GM18508 (cell line): ENCODE measurements at regions not wholly inside any gene's neighbourhood (a gene's known extent, or its start where the extent isn't known, plus 50 kb on each side); places are given as distances from the start of the nearest gene placed in this dataset.

ENCODE experiments used
- ATAC-seq: cut with Tn5 transposase; IDR thresholded peaks from one replicate; pipeline ENCODE4 v1.9.1; 2021; ENCODE audit warnings: moderate number of reproducible peaks; ENCODE audit not compliant: insufficient read depth, unreplicated experiment

- no peak for ATAC-seq
Observed at GRCh38 chrX:25241461-25241860, 225.7 kb upstream of the ARX start.

GRCh38 chrX:25226151-25226550 lies 210.4 kb upstream of the ARX start:
- ATAC-seq = no peak

GRCh38 chrX:25219480-25219879 lies 203.7 kb upstream of the ARX start:
- ATAC-seq = no peak

- ATAC-seq = no peak
Observed at GRCh38 chrX:25213611-25214010, 197.8 kb upstream of the ARX start.

GRCh38 chrX:25207803-25208475 lies 192.2 kb upstream of the ARX start:
- no peak for ATAC-seq

GRCh38 chrX:25206778-25207177 lies 191.0 kb upstream of the ARX start:
- ATAC-seq = no peak

GRCh38 chrX:25204182-25204581 lies 188.4 kb upstream of the ARX start:
- no peak for ATAC-seq

- no peak for ATAC-seq
Observed at GRCh38 chrX:25202827-25203226, 187.1 kb upstream of the ARX start.

- no peak for ATAC-seq
Observed at GRCh38 chrX:25198891-25199290, 183.1 kb upstream of the ARX start.

- no peak for ATAC-seq
Observed at GRCh38 chrX:25198253-25198652, 182.5 kb upstream of the ARX start.

GRCh38 chrX:25196221-25196620 lies 180.5 kb upstream of the ARX start:
- no peak for ATAC-seq

GRCh38 chrX:25191403-25191802 lies 175.6 kb upstream of the ARX start:
- ATAC-seq = no peak

GRCh38 chrX:25181775-25182174 lies 166.0 kb upstream of the ARX start:
- ATAC-seq = no peak

GRCh38 chrX:25180242-25180641 lies 164.5 kb upstream of the ARX start:
- no peak for ATAC-seq

GRCh38 chrX:25178555-25178954 lies 162.8 kb upstream of the ARX start:
- ATAC-seq = no peak

GRCh38 chrX:25175743-25176142 lies 160.0 kb upstream of the ARX start:
- ATAC-seq = peak; percentile 90

GRCh38 chrX:25175171-25175570 lies 159.4 kb upstream of the ARX start:
- no peak for ATAC-seq

- ATAC-seq = no peak
Observed at GRCh38 chrX:25166546-25166945, 150.8 kb upstream of the ARX start.

- ATAC-seq = no peak
Observed at GRCh38 chrX:25166145-25166544, 150.4 kb upstream of the ARX start.

- ATAC-seq = no peak
Observed at GRCh38 chrX:25158635-25159034, 142.9 kb upstream of the ARX start.

GRCh38 chrX:25156832-25157231 lies 141.1 kb upstream of the ARX start:
- no peak for ATAC-seq

GRCh38 chrX:25156323-25156722 lies 140.6 kb upstream of the ARX start:
- ATAC-seq = no peak

GRCh38 chrX:25154168-25154567 lies 138.4 kb upstream of the ARX start:
- no peak for ATAC-seq
